ENCODE measurements at regions not wholly inside any gene's neighbourhood (a gene's known extent, or its start where the extent isn't known, plus 50 kb on each side); places are given as distances from the start of the nearest gene placed in this dataset.

DNA sequence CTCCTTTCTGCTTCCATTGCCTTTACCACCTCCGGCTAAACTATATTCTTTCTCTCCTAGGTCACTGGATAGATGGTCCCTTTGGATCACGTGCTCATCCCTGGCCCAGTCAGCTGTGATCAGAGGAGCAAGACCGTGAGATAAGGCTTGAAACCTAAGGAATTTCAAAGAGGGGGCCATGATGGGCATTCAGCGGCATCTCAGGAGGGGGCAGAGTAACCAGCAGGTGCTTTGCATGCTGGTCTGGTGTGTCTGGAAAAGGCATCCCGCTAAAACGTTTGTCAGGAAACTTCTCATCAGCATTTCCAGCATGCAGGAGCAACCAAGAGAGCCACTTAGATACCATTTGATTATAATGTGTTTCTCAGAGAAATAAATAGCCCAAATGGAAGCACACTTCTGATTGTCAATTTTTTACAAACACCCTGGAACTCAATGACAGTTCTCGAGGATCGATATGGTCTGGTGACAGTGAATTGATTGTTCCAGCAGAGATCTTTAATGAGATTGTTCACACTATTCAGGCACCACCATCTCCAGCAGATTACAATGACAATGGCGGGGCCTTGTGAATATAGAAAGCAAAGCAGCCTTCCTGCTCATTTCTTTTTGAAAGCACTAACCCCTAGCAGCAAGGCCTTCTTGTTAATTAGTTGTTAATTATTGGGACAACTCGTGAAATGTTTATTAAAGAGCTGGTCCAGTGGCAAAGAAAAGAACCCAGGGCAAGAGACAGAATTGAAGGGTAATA, 327.1 kb downstream of the PTTG2 start:
- TF ChIP-seq, protein P1, sequence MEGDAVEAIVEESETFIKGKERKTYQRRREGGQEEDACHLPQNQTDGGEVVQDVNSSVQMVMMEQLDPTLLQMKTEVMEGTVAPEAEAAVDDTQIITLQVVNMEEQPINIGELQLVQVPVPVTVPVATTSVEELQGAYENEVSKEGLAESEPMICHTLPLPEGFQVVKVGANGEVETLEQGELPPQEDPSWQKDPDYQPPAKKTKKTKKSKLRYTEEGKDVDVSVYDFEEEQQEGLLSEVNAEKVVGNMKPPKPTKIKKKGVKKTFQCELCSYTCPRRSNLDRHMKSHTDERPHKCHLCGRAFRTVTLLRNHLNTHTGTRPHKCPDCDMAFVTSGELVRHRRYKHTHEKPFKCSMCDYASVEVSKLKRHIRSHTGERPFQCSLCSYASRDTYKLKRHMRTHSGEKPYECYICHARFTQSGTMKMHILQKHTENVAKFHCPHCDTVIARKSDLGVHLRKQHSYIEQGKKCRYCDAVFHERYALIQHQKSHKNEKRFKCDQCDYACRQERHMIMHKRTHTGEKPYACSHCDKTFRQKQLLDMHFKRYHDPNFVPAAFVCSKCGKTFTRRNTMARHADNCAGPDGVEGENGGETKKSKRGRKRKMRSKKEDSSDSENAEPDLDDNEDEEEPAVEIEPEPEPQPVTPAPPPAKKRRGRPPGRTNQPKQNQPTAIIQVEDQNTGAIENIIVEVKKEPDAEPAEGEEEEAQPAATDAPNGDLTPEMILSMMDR (IDR thresholded peaks at IDR 0.05) = no peak
- TF ChIP-seq EP300 (IDR thresholded peaks at IDR 0.05) (no peak), POLR2A (IDR thresholded peaks at IDR 0.05) (no peak)

All from gastroesophageal sphincter (tissue), 3 donors.